Lower leg skin (tissue), 3 donors: ENCODE measurements at regions not wholly inside any gene's neighbourhood (a gene's known extent, or its start where the extent isn't known, plus 50 kb on each side); places are given as distances from the start of the nearest gene placed in this dataset.
"Not testable (repeated sequence)": the region's sequence is repeated elsewhere in the genome, so short reads cannot be mapped to it uniquely, and the experiment has no call there.

Source experiments
- CTCF ChIP-seq, 3 donors: fragments of 450-650 bp; IDR thresholded peaks; one replicate each; pipeline ENCODE4 v1.5.1; 2016; ENCODE audit warnings: antibody characterized with exemption in 3 of 3, mild to moderate bottlenecking in 3 of 3, moderate library complexity in 2 of 3
- POLR2A ChIP-seq, 2 donors: fragments of 450-650 bp; IDR thresholded peaks; one replicate each; pipeline ENCODE4 v1.6.1; 2016 to 2017; ENCODE audit warnings: antibody characterized with exemption in 2 of 2, mild to moderate bottlenecking in 1 of 2, moderate library complexity in 1 of 2

- not testable (repeated sequence) for TF ChIP-seq CTCF, POLR2A (IDR thresholded peaks at IDR 0.05)
Measured at GRCh38 chr22:10749423-10749822, 4778.6 kb upstream of the OR11H1 start.
